Suppressor macrophage treated with lipopolysaccharide for 4 hours (primary cell): ENCODE measurements at regions not wholly inside any gene's neighbourhood (a gene's known extent, or its start where the extent isn't known, plus 50 kb on each side); places are given as distances from the start of the nearest gene placed in this dataset.

ENCODE experiments used
- DNase-seq: peaks from one replicate; pipeline ENCODE4 v3.0.0-alpha.2; 2020

DNA sequence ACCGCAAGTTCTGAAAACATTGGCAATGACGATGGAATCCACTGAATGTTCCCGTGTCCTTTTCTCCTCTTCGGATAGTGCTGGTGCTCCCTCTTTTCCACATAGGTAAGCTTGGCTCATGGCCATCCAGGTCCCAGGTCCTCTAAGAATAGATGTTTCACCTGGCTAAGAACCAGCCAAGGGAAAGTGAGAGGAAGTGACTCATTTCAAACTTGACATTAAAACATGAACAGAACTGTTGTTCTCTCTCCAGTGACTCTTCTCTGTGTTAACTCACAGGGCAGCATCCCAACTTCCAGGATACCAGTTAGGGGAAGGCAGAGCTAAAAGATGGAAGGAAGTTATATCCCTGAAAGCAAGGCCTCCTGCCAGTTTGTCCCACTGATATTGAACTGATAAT, 493.8 kb upstream of the CHRM3 start:
- no peak for DNase-seq

- no peak for DNase-seq
Measured at GRCh38 chr1:238861342-238862066, 524.9 kb upstream of the CHRM3 start.

GRCh38 chr1:238833919-238834318, 552.4 kb upstream of the CHRM3 start:
- DNase-seq = no peak

DNA sequence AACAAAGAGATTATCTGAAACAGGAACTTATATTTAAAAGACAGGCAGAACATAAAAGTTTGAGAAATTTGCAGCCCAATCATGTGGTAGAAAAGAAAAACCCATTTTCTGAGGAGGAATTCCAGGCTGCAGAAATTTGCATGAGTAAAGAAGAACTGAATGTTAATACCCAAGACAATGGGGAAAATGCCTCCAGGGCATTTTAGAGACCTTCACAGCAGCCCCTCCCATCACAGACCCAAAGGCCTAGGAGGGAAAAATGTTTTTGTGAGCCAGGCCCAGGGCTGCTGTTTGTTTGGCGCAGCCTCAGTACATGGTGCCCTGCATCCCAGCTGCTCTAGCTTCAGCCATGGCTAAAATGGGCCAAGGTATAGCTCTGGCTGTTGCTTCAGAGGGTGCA, 554.3 kb upstream of the CHRM3 start:
- DNase-seq = no peak

DNA sequence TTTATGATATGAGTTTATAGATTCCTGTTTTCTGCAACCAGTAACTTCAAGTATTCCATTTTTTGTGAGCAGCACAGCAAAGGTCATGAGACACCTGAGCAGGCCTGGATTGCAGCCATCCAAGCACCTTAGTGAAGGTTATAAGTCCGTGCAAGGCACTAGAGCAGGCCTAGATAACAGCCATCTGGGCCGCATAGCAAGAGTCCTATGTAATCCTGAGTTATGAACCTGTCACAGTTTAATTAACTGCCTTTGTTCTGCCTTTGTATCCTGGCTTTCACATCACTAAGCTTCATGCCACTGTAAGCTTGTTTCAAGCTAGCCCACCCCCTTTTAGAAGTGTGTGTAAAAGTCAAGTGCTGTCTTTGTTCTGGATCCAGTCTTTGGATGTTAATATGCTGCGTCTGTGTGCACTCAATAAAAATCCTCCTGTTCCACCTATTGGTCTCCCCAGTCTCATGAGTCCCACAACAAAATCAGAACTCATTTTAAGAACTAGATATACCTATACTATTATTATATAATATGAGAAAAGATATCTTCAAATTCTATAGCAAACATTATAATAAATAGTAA, 556.2 kb upstream of the CHRM3 start:
- DNase-seq = no peak

DNA sequence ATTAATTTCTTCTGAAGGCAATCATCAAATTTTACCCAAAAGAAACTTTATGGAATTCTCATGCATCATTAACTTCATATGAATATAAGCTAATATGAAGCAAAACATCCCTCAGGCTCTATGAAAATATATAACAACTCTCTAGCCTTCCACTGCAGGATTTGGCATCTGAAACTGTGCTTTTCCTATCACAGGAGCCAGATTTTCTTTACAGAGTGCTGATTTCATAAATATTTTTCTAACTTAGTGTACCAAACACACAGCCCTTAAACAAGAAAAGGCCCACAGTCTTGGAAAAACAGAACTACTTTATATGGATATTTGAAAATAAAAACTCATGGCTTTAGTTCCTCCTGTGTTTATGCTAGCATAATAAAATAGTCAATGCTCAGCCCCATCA, 559.5 kb upstream of the CHRM3 start:
- DNase-seq = no peak

DNA sequence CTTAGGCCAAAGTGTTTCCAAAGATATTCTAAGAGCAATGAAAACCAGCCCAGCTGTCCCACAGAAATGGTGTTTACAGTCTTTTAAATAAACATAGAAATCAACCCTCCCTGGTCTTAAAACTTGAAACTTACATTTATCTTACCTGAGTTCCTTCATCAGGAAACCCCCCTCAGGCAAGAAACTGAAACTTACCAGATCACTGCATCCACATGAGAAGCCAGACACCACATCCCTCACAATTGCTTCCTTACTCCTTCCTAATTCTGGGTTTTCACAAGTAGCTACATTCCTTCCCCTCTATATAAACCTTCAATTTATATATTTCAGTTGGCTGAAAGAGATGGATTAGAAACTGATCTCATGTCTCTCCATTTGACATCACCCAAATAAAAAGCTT, 563.0 kb upstream of the CHRM3 start:
- no peak for DNase-seq

DNA sequence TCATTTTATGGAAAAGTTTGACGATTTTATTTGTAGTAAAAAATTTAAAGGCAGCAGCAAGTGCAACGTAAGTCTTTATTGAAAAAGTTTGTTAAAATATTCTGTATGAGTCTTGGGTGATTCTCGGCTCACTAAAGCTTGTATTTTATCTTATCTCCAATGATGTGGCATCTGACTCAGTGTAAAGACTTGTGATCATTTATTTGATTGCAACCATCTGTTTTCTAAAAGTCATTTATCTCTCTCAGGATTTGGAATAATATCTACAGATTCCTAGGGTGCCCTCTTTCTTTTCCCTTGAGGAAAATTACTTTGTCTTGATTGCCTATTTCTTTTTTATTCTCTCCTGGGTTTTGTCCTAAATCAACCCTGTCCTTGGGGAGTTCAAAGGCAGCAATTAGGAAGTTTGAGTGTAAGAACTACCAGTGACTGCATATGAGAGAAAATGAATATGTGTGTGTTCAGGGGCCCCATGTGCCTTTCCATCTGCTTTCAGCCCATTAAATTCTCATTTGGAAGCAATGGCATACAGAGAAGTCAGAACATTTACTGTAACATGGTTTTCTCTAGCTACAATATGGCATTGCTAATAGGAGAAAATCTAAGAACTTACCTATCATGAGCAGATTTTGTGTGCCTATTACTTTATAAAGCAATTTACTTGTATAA, 575.0 kb upstream of the CHRM3 start:
- DNase-seq = no peak

DNA sequence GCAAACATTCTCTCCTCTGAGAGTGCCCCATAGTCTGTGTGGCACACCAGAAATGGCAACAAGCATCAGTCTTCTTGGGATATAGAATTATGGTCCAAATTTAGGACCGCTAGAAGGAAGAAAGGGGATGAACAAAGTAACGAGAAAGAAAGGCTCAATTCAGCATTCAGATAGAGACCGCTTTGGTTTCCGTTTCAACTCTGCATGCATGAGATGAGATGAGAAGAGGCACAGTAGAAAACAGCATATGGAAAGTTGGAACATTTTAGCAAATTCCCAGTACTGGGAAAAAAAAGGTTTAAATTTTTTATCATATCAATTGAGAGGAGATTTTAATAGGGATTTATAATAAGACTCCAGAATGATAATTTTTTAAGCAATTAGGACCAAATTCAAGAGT, 595.5 kb upstream of the CHRM3 start:
- DNase-seq = no peak

GRCh38 chr1:238789916-238790667, 596.3 kb upstream of the CHRM3 start:
- no peak for DNase-seq

- no peak for DNase-seq
Measured at GRCh38 chr1:238787471-238787870, 598.9 kb upstream of the CHRM3 start.

DNA sequence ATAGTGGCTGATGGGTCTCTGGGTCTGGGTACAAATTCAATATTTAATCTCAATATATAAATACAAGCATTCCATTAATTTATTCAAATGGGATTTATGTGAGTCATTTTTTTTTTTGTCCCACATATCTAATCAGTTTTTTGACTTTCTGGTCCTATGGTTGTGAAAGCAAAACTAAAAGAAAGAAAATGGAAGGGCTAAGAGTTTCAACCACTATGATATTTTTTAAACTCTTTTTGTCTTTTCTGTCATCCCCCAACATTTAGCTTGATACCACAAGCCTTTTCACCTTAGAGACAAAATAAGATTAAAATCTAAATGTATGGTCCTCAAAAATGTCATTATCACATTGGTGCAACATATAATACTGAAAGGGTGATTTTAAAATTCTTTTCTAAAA, 602.7 kb upstream of the CHRM3 start:
- no peak for DNase-seq

DNA sequence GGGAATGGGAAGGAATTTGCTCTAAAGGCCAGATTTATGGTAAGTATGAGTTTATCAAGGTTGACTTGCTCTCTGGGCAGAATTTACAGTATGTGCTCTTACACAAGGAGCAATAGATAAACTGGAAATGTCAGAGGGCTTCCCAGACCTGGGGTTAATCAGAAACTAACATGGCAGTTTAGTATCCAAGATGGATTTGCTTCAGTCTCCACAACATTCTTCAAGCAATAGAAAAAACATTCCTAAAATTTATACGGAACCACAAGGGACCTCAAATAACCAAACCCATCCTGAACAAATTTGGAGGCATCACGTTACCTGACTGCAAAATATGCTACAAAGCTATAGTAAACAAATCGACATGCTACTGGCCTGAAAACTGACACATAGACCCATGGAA, 606.7 kb upstream of the CHRM3 start:
- DNase-seq = no peak

DNA sequence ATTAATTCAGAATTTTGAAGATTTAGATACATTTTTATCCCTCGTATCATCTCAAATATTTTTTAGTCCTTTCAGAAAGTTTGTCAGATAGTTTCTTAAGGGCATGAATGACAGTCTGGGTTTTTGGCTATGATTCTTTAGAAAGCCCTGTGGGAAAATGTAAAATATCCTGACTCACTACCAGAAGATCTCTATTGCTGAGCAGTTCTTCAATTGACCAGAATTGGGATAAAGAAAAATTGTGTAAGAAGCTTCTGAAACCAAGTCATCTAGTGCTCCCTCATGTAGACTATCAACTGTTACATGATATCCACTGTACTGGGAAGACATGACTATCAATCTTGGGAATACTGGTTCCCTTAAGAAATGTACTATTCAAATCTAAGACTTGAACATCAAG, 608.3 kb upstream of the CHRM3 start:
- DNase-seq = no peak

GRCh38 chr1:238777551-238777950, 608.8 kb upstream of the CHRM3 start:
- DNase-seq = no peak

DNA sequence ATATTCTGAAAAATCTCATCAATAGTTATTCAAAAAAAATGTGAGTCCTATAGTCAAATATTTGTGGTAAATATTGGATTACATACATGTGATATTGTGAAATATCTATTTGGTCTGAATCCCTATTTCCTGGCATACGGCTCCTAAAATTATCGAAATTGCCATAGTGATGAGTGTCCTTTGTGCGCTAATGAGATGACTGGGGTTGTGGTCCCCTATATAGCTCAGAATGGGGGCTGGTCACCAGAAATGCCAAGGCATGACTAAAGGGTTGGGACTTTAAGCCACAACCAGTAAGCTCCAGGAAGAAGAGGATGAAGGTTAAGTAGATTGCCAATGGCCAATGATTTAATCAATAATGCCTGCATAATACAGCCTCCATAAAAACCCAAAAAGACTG, 610.2 kb upstream of the CHRM3 start:
- DNase-seq = no peak

DNA sequence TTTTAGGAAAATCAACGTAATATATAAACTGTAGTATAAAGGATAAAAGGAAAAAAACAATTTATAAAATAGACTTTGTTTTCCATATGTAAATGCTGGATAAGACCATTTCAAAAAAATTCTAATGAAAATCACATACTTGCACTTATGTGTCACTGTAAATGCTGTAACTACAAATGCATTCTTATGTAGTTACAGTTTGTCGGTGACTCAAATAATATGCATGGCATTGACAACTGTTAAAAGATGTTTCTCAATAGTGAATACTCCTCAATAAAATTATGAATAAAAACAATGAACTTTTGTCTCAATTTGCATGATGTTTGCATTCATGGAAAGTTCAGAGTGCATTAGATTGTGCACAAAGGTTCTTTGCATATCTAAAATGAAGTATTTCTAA, 614.0 kb upstream of the CHRM3 start:
- DNase-seq = no peak

DNA sequence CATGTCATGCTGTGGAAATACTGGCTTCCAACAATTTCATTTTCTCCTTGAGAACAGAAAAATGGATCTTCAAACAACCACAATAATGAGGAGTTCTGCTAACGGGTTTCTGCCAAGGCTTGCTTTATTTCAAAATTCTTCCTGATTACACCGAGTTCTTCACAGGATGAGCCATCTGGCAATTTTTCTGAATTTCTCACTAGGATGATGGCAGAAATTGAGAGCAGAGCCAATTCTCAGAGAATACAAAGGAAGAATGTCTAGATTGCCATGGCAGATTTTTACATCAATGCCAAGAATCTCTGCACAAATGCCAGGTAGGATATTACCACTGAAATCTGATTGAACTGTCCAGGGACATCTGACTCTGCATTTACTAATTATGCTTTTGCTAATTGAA, 619.0 kb upstream of the CHRM3 start:
- no peak for DNase-seq

DNA sequence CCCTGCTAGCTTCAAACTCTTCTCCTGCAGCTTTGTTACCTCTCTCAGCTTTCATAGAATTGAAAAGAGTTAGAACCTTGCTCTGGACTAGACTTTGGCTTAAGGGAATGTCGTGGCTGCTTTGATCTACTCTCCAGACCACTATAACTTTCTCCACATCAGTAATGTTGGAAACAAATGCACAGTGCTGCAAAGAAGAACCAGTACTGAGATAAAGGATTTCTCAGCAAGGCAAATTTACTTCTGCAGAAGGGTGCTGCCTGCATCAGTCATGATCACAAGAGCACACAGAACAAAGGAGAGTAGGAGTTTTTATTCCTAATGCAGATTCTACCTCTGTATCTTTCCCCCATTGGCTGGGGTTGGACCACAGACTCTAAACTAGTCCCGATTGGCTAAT, 621.6 kb upstream of the CHRM3 start:
- DNase-seq = no peak

DNA sequence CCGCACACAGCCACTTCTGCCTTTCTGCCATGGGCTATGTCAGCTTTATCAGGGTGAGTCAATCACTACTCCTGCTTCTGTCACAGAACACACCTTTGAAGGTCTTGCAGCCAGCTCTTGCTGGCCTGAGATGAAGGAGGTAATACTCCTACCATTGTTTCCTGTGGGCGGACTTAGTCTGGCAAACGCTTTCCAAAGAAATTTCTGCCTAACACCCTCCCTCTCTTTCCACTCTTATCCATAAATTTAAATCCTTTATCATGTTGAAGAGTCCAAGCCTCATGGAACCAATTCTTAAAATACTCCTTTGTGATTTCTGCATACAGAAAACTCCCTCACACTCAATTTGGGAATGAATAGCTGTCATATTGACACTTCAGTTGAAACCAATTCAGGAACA, 633.1 kb upstream of the CHRM3 start:
- no peak for DNase-seq

GRCh38 chr1:238752327-238752726, 634.0 kb upstream of the CHRM3 start:
- no peak for DNase-seq

- DNase-seq = no peak
Measured at GRCh38 chr1:238745069-238745468, 641.3 kb upstream of the CHRM3 start.

- no peak for DNase-seq
Measured at GRCh38 chr1:238738892-238739291, 647.5 kb upstream of the CHRM3 start.

- no peak for DNase-seq
Measured at GRCh38 chr1:238727670-238728069, 658.7 kb upstream of the CHRM3 start.
